WTC11 (cell line): ENCODE measurements at regions not wholly inside any gene's neighbourhood (a gene's known extent, or its start where the extent isn't known, plus 50 kb on each side); places are given as distances from the start of the nearest gene placed in this dataset.

Source experiments
- CREM ChIP-seq: sonication (generic); formaldehyde crosslinking; IDR thresholded peaks from 2 replicates; pipeline ENCODE4 v1.8.1; 2022; ENCODE audit warnings: mild to moderate bottlenecking, missing genetic modification reagents, moderate library complexity
- CTCF ChIP-seq: fragments of 200-600 bp; IDR thresholded peaks from 2 replicates; pipeline ENCODE4 v1.8.0; 2022; ENCODE audit warnings: antibody characterized with exemption
- E2F5 ChIP-seq: sonication (generic); formaldehyde crosslinking; IDR thresholded peaks from 2 replicates; pipeline ENCODE4 v1.8.1; 2022; ENCODE audit warnings: mild to moderate bottlenecking, moderate library complexity, missing genetic modification reagents
- FOXP4 ChIP-seq: sonication (generic); formaldehyde crosslinking; IDR thresholded peaks from 2 replicates; pipeline ENCODE4 v1.8.0; 2022; ENCODE audit warnings: mild to moderate bottlenecking, missing genetic modification reagents
- JUN ChIP-seq: sonication (generic); formaldehyde crosslinking; IDR thresholded peaks from 2 replicates; pipeline ENCODE4 v1.8.0; 2023; ENCODE audit warnings: mild to moderate bottlenecking, missing genetic modification reagents
- MYBL2 ChIP-seq: sonication (generic); formaldehyde crosslinking; IDR thresholded peaks from 2 replicates; pipeline ENCODE4 v1.8.1; 2023; ENCODE audit warnings: mild to moderate bottlenecking, moderate library complexity, missing genetic modification reagents
- NR3C1 ChIP-seq: sonication (generic); formaldehyde crosslinking; conservative IDR thresholded peaks from 2 replicates; pipeline ENCODE4 v1.8.1; 2023; ENCODE audit warnings: low read depth, mild to moderate bottlenecking, missing genetic modification reagents
- PREB ChIP-seq: sonication (generic); formaldehyde crosslinking; IDR thresholded peaks from 2 replicates; pipeline ENCODE4 v1.8.1; 2022; ENCODE audit warnings: mild to moderate bottlenecking, missing genetic modification reagents, moderate library complexity, borderline replicate concordance
- SP1 ChIP-seq: sonication (generic); formaldehyde crosslinking; conservative IDR thresholded peaks from 2 replicates; pipeline ENCODE4 v1.8.1; 2022; ENCODE audit warnings: missing genetic modification reagents
- ZBTB43 ChIP-seq: sonication (generic); formaldehyde crosslinking; IDR thresholded peaks from 2 replicates; pipeline ENCODE4 v1.8.1; 2023; ENCODE audit warnings: mild to moderate bottlenecking, missing genetic modification reagents

GRCh38 chr18:8991155-8991554 is 111.3 kb upstream of the NDUFV2 start:
- TF ChIP-seq CTCF (no peak), SP1 (no peak), E2F5 (no peak), CREM (CRISPR knock-in tag) (no peak), NR3C1 (CRISPR knock-in tag) (no peak), FOXP4 (no peak), PREB (CRISPR knock-in tag) (no peak), MYBL2 (CRISPR knock-in tag) (no peak), JUN (CRISPR knock-in tag) (no peak), ZBTB43 (CRISPR knock-in tag) (no peak)
